ENCODE measurements at regions not wholly inside any gene's neighbourhood (a gene's known extent, or its start where the extent isn't known, plus 50 kb on each side); places are given as distances from the start of the nearest gene placed in this dataset.
A peak's percentile ranks its signal among the peaks of the same experiment; 100 is the strongest.

- DNase-seq = no peak
- H3K4me3 Mint-ChIP-seq = no peak overlapping the region
- no peaks in the 10 kb centered on the region; the same call in 1 of the 2 replicates for H3K27me3 Mint-ChIP-seq (ENCODE audit: insufficient read depth)
- H3K4me1 Mint-ChIP-seq (ENCODE audit: low read depth) = peaks cover 26% of the 10 kb centered on the region
- no peak for TF ChIP-seq CTCF (IDR thresholded peaks at IDR 0.05)
- H3K9me3 Mint-ChIP-seq = no peaks in the 10 kb centered on the region
- H3K27ac Mint-ChIP-seq = no peak overlapping the region
- H3K36me3 Mint-ChIP-seq (ENCODE audit: low read depth) = no peaks in the 10 kb centered on the region
These were observed 320.1 kb upstream of the GALNT5 start for GRCh38 chr2:156937430-156937829.

GRCh38 chr2:156944871-156945270, 312.6 kb upstream of the GALNT5 start:
- no peak for TF ChIP-seq CTCF (IDR thresholded peaks at IDR 0.05)
- no peaks in the 10 kb centered on the region for H3K36me3 Mint-ChIP-seq (ENCODE audit: low read depth)

GRCh38 chr2:156947261-156947660, 310.2 kb upstream of the GALNT5 start:
- Mint-ChIP-seq H3K27me3 (ENCODE audit: insufficient read depth) (no peaks in the 10 kb centered on the region), H3K36me3 (ENCODE audit: low read depth) (peaks cover 5% of the 10 kb centered on the region), H3K9me3 (peaks cover 10% of the 10 kb centered on the region), H3K4me1 (ENCODE audit: low read depth) (peaks cover 23% of the 10 kb centered on the region), H3K27ac (no peak overlapping the region; the same call in 1 of the 2 replicates), H3K4me3 (no peak overlapping the region; the same call in 1 of the 2 replicates)
- peak; percentile 10 for DNase-seq
- no peak for TF ChIP-seq CTCF (IDR thresholded peaks at IDR 0.05)

More at GRCh38 chr2:156944871-156945270, 312.6 kb upstream of the GALNT5 start:
- Mint-ChIP-seq H3K27ac (no peak overlapping the region; the same call in 1 of the 2 replicates), H3K27me3 (ENCODE audit: insufficient read depth) (no peaks in the 10 kb centered on the region), H3K4me1 (ENCODE audit: low read depth) (peaks cover 23% of the 10 kb centered on the region), H3K9me3 (no peaks in the 10 kb centered on the region), H3K4me3 (peak overlapping the region; percentile 1; the same call in 1 of the 2 replicates)
- DNase-seq = peak; percentile 7

- H3K27ac Mint-ChIP-seq = no peak overlapping the region
- no peak for DNase-seq
- peaks cover 5% of the 10 kb centered on the region for H3K36me3 Mint-ChIP-seq (ENCODE audit: low read depth)
- no peak overlapping the region for H3K4me3 Mint-ChIP-seq
- H3K27me3 Mint-ChIP-seq (ENCODE audit: insufficient read depth) = no peaks in the 10 kb centered on the region
- no peak for TF ChIP-seq CTCF (IDR thresholded peaks at IDR 0.05)
- no peaks in the 10 kb centered on the region for H3K4me1 Mint-ChIP-seq (ENCODE audit: low read depth)
- peaks cover 18% of the 10 kb centered on the region for H3K9me3 Mint-ChIP-seq
These were observed 301.8 kb upstream of the GALNT5 start for GRCh38 chr2:156955701-156956100.

GRCh38 chr2:156956161-156956560, 301.3 kb upstream of the GALNT5 start:
- H3K4me1 Mint-ChIP-seq (ENCODE audit: low read depth) = no peaks in the 10 kb centered on the region
- H3K27ac Mint-ChIP-seq = no peak overlapping the region
- H3K27me3 Mint-ChIP-seq (ENCODE audit: insufficient read depth) = no peaks in the 10 kb centered on the region
- peaks cover 4% of the 10 kb centered on the region for H3K36me3 Mint-ChIP-seq (ENCODE audit: low read depth)
- no peak for TF ChIP-seq CTCF (IDR thresholded peaks at IDR 0.05)
- no peak overlapping the region for H3K4me3 Mint-ChIP-seq
- H3K9me3 Mint-ChIP-seq = peaks cover 16% of the 10 kb centered on the region
- no peak for DNase-seq

GRCh38 chr2:156958374-156958773, 299.1 kb upstream of the GALNT5 start:
- TF ChIP-seq CTCF (IDR thresholded peaks at IDR 0.05) = no peak
- peaks cover 7% of the 10 kb centered on the region; the same call in 1 of the 2 replicates for H3K9me3 Mint-ChIP-seq
- no peak overlapping the region for H3K27ac Mint-ChIP-seq
- no peaks in the 10 kb centered on the region for H3K27me3 Mint-ChIP-seq (ENCODE audit: insufficient read depth)
- no peaks in the 10 kb centered on the region for H3K4me1 Mint-ChIP-seq (ENCODE audit: low read depth)
- H3K4me3 Mint-ChIP-seq = no peak overlapping the region
- H3K36me3 Mint-ChIP-seq (ENCODE audit: low read depth) = no peaks in the 10 kb centered on the region
- DNase-seq = no peak
